ENCODE measurements at regions not wholly inside any gene's neighbourhood (a gene's known extent, or its start where the extent isn't known, plus 50 kb on each side); places are given as distances from the start of the nearest gene placed in this dataset.

DNA sequence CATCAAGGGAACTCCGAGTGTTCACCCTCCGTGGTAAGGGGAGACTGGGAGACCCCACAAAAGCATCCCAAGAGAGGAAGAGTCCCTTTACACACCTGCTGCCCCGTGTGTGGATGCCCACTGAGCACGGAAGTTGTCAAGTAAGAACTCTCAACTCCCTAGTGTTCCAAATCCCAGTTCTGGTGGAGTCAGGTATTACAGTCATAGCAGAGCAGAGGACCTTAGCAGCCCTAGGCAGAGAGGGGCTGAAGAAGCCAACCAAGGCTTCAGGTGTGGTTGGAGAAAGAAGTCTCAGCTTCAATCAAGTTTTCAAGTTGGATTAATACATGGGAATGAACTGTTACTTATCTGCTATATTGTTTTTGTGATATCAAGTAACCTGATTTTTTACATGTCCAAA lies 512.5 kb downstream of the RNF144A start:
- TF ChIP-seq, protein P1, sequence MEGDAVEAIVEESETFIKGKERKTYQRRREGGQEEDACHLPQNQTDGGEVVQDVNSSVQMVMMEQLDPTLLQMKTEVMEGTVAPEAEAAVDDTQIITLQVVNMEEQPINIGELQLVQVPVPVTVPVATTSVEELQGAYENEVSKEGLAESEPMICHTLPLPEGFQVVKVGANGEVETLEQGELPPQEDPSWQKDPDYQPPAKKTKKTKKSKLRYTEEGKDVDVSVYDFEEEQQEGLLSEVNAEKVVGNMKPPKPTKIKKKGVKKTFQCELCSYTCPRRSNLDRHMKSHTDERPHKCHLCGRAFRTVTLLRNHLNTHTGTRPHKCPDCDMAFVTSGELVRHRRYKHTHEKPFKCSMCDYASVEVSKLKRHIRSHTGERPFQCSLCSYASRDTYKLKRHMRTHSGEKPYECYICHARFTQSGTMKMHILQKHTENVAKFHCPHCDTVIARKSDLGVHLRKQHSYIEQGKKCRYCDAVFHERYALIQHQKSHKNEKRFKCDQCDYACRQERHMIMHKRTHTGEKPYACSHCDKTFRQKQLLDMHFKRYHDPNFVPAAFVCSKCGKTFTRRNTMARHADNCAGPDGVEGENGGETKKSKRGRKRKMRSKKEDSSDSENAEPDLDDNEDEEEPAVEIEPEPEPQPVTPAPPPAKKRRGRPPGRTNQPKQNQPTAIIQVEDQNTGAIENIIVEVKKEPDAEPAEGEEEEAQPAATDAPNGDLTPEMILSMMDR (IDR thresholded peaks at IDR 0.05), result no peak
- no peak for TF ChIP-seq POLR2A (IDR thresholded peaks at IDR 0.05)
